Gastrocnemius medialis (tissue), 4 donors: ENCODE measurements at regions not wholly inside any gene's neighbourhood (a gene's known extent, or its start where the extent isn't known, plus 50 kb on each side); places are given as distances from the start of the nearest gene placed in this dataset.
"Not testable (repeated sequence)": the region's sequence is repeated elsewhere in the genome, so short reads cannot be mapped to it uniquely, and the experiment has no call there.

Experiments used
- ATAC-seq, 2 donors: fragments of 150-250 bp; one replicate each; pipeline ENCODE4 v1.9.1; 2016
- DNase-seq, 2 donors: peaks; one replicate each; pipeline ENCODE4 v3.0.0-alpha.2; 2019
- H3K27ac ChIP-seq, 4 donors: fragments of 200-600 bp; sonication (generic); 1 replicate in 1 of 4; 2 replicates in 3 of 4; pipeline ENCODE4 v1.5.1; 2016 to 2018; ENCODE audit warnings: mild to moderate bottlenecking in 2 of 4, moderate library complexity in 1 of 4
- H3K27me3 ChIP-seq, 3 donors: fragments of 200-600 bp; sonication (generic) in 2 of 3; 1 replicate in 1 of 3; 2 replicates in 2 of 3; pipeline versions ENCODE4 v1.5.1 to v1.6.0; 2016 to 2019; ENCODE audit warnings: mild to moderate bottlenecking in 1 of 3, moderate library complexity in 1 of 3
- H3K36me3 ChIP-seq, 2 donors: fragments of 200-600 bp; sonication (generic) in 1 of 2; one replicate each; pipeline ENCODE4 v1.5.1; 2017 to 2018
- H3K4me1 ChIP-seq, 2 donors: fragments of 200-600 bp; sonication (generic) in 1 of 2; one replicate each; pipeline ENCODE4 v1.5.1; 2016 to 2017; ENCODE audit warnings: mild to moderate bottlenecking in 2 of 2
- H3K4me3 ChIP-seq, 4 donors: fragments of 200-600 bp; sonication (generic) in 3 of 4; 1 replicate in 1 of 4; 2 replicates in 3 of 4; pipeline ENCODE4 v1.5.1; 2016 to 2019; ENCODE audit warnings: mild to moderate bottlenecking in 2 of 4
- H3K9me3 ChIP-seq, 3 donors: fragments of 200-600 bp; sonication (generic) in 2 of 3; 1 replicate in 1 of 3; 2 replicates in 2 of 3; pipeline ENCODE4 v1.5.1; 2016 to 2019
- POLR2A ChIP-seq, 2 donors: fragments of 450-650 bp; IDR thresholded peaks; one replicate each; pipeline ENCODE4 v1.6.1; 2017; ENCODE audit warnings: antibody characterized with exemption in 2 of 2, mild to moderate bottlenecking in 2 of 2, moderate library complexity in 2 of 2
- in situ Hi-C, 4 donors: fragments of 200-750 bp; cut with MboI; loops; one replicate each; pipeline versions ENCODE4 v1.15.0 to v1.8.0; 2017; ENCODE audit warnings: low sequenced_read_pairs in 4 of 4
- intact Hi-C: fragments of 100-400 bp; cut with DNase I; formaldehyde crosslinking; loops from one replicate; pipeline ENCODE4 v1.15.1; 2023; ENCODE audit warnings: low total_unique reads
- TF ChIP-seq, protein P1 (sequence below), 5 experiments: fragments of 450-650 bp in 3 of 5; fragments of 200-600 bp in 2 of 5; sonication (generic) in 2 of 5; IDR thresholded peaks in 4 of 5; conservative IDR thresholded peaks in 1 of 5; 1 replicate in 4 of 5; 2 replicates in 1 of 5; pipeline ENCODE4 v1.5.1; 2016 to 2019; ENCODE audit warnings: antibody characterized with exemption in 5 of 5, mild to moderate bottlenecking in 3 of 5, moderate library complexity in 3 of 5

DNA sequence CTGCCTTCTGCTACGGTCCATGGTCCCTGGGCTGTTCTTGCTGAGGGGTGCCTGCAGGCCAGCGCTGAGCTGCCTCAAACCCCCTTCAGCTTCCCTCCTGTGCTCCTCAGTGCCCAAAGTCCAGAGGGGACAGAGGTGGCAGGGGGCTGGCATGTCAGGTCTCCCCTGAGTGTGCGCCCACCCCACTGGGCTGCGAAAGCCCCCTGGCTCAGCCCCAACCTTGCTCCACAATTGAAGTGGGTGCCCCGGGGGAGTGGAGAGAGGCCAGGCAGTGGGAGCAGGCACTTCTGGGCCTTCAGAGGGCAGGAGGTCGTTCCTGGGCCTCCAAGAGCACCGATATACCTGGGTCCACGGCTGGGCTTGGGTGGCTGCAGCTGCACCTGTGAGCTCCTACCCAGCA, 548.7 kb upstream of the FAM98A start:
- ATAC-seq (no peak), DNase-seq (no peak)
- Histone ChIP-seq H3K4me3 (no peak overlapping the region), H3K27ac (no peak overlapping the region), H3K9me3 (no peaks in the 10 kb centered on the region), H3K27me3 (no peaks in the 10 kb centered on the region), H3K4me1 (no peaks in the 10 kb centered on the region), H3K36me3 (no peaks in the 10 kb centered on the region)
- TF ChIP-seq, protein P1, sequence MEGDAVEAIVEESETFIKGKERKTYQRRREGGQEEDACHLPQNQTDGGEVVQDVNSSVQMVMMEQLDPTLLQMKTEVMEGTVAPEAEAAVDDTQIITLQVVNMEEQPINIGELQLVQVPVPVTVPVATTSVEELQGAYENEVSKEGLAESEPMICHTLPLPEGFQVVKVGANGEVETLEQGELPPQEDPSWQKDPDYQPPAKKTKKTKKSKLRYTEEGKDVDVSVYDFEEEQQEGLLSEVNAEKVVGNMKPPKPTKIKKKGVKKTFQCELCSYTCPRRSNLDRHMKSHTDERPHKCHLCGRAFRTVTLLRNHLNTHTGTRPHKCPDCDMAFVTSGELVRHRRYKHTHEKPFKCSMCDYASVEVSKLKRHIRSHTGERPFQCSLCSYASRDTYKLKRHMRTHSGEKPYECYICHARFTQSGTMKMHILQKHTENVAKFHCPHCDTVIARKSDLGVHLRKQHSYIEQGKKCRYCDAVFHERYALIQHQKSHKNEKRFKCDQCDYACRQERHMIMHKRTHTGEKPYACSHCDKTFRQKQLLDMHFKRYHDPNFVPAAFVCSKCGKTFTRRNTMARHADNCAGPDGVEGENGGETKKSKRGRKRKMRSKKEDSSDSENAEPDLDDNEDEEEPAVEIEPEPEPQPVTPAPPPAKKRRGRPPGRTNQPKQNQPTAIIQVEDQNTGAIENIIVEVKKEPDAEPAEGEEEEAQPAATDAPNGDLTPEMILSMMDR (IDR thresholded peaks at IDR 0.05 in 4 of 5, conservative IDR thresholded peaks at IDR 0.05 in 1 of 5): no peak
- no peak for TF ChIP-seq POLR2A (IDR thresholded peaks at IDR 0.05)
- intact Hi-C loops: no loop called here
- in situ Hi-C loops: no loop called here

DNA sequence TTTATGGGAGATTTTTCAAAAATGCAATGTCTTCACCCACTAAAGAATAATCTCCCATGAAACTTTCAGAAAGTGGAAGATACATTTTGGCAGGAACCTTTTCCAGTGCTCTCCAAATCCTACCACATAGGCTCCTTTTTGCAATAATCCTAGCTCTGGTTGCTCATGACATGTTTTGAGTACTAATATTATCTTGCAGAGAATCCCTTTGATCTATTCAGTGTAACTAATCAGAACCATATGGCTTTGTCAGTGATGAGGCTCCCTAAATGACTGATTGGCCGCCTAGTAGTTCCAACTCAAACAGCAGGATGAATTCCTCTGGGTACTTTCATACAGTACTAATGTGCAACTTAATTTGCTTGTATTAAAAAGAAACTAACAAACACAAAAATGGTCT, 544.0 kb upstream of the FAM98A start:
- in situ Hi-C loops: no loop called here
- intact Hi-C loops: no loop called here
- H3K4me3 ChIP-seq: no peak overlapping the region
- H3K4me1 ChIP-seq: no peaks in the 10 kb centered on the region
- H3K36me3 ChIP-seq: no peaks in the 10 kb centered on the region
- no peak for TF ChIP-seq POLR2A (IDR thresholded peaks at IDR 0.05)
- TF ChIP-seq, protein P1 (IDR thresholded peaks at IDR 0.05 in 4 of 5, conservative IDR thresholded peaks at IDR 0.05 in 1 of 5): no peak
- ATAC-seq (no peak), DNase-seq (no peak)
- no peak overlapping the region for H3K27ac ChIP-seq
- H3K9me3 ChIP-seq: no peaks in the 10 kb centered on the region
- H3K27me3 ChIP-seq: no peaks in the 10 kb centered on the region

DNA sequence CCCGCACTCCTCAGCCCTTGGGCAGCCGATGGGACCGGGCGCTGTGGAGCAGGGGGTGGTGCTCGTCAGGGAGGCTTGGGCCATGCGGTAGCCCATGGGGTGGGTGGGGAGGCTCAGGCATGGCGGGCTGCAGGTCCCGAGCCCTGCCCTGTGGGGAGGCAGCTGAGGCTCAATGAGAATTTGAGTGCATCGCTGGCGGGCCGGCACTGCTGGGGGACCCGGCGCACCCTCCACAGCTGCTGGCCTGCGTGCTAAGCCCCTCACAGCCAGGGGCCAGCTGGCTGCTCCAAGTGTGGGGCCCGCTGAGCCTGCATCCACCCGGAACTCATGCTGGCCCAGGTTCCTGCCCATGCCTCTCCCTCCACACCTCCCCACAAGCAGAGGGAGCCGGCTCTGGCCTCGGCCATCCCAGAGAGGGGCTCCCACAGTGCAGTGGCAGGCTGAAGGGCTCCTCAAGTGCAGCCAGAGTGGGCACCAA, 543.5 kb upstream of the FAM98A start:
- H3K36me3 ChIP-seq, in situ Hi-C loops, H3K4me3 ChIP-seq, DNase-seq, H3K27ac ChIP-seq, ATAC-seq, H3K27me3 ChIP-seq, H3K9me3 ChIP-seq, intact Hi-C loops, H3K4me1 ChIP-seq: not testable (repeated sequence)

DNA sequence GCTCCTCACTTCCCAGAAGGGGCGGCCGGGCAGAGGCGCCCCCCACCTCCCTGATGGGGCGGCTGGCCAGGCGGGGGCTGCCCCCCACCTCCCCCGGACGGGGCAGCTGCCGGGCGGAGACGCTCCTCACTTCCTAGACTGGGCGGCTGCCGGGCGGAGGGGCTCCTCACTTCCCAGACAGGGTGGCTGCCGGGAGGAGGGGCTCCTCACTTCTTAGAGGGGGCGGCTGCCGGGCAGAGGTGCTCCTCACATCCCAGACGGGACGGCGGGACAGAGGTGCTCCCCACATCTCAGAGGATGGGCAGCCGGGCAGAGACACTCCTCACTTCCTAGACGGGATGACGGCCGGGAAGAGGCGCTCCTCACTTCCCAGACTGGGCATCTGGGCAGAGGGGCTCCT, 534.0 kb upstream of the FAM98A start:
- DNase-seq, intact Hi-C loops, in situ Hi-C loops, H3K36me3 ChIP-seq, H3K27ac ChIP-seq, H3K4me1 ChIP-seq, H3K9me3 ChIP-seq, H3K4me3 ChIP-seq, H3K27me3 ChIP-seq, ATAC-seq: not testable (repeated sequence)

DNA sequence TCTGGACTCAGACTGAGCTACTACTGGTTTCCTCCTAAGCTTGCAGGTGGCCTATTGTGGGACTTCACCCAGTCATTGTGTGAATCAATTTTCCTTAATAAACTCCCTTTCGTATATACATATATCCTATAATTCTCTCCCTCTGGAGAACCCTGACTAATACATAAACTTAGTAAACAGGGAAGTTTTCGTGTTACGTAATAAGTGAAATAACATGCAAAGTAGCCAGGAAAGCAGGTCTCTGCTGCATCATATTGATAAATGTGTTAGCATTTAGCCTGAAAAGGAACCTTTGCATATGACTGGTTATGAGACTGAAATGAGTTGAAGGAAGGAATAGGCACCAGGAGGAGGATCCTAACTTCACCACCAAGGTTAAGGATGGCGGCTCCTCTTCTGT, 527.2 kb upstream of the FAM98A start:
- ATAC-seq (no peak), DNase-seq (no peak)
- in situ Hi-C loops (no loop called here), intact Hi-C loops (no loop called here)
- no peaks in the 10 kb centered on the region for H3K9me3 ChIP-seq
- TF ChIP-seq, protein P1 (IDR thresholded peaks at IDR 0.05 in 4 of 5, conservative IDR thresholded peaks at IDR 0.05 in 1 of 5): no peak
- TF ChIP-seq POLR2A (IDR thresholded peaks at IDR 0.05): no peak
- H3K27ac ChIP-seq: no peak overlapping the region
- no peaks in the 10 kb centered on the region for H3K36me3 ChIP-seq
- H3K4me1 ChIP-seq: no peaks in the 10 kb centered on the region
- H3K4me3 ChIP-seq: no peak overlapping the region
- H3K27me3 ChIP-seq: no peaks in the 10 kb centered on the region

DNA sequence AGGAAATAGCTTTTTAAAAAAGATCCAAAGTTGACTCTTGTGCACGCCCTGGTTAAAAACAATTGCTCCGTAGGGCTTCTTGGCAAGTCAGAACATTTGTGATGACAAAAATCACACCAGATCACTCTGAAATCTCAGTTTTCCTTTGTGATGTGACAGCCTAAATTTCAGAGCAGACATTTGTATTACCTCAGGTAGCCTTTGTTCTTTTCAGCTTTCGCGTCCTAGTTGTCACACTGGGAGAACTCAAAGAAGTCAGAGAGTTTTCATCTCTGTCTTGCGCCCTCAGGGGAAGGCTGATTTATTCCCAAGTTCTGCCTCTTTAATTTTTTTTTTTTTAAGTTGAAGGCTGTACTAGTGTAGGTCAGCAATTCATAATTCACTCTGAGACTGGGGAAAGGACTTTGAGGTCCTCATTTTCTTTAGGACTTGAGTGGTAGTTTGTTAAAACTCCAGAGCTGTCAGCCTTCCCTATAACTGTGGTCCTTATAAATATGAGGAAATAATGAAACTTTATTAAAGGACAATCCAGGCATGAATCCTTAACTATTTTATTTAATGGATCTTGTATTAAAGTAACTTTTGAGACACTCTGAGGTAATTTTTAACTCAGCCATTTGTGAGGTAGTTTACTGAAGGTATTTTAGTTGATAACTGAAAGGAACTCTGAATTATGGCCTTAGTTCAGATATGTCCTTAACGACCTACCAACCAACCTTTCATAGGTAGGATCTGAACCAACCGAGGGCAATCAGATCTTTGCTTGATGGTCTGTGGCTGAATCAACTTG, 525.1 kb upstream of the FAM98A start:
- DNase-seq (no peak), ATAC-seq (no peak)
- intact Hi-C loops (no loop called here), in situ Hi-C loops (no loop called here)
- Histone ChIP-seq H3K27me3 (no peaks in the 10 kb centered on the region), H3K4me1 (no peaks in the 10 kb centered on the region), H3K4me3 (no peak overlapping the region), H3K36me3 (no peaks in the 10 kb centered on the region), H3K27ac (no peak overlapping the region), H3K9me3 (no peaks in the 10 kb centered on the region)
- no peak for TF ChIP-seq POLR2A (IDR thresholded peaks at IDR 0.05)
- TF ChIP-seq, protein P1 (IDR thresholded peaks at IDR 0.05 in 4 of 5, conservative IDR thresholded peaks at IDR 0.05 in 1 of 5): no peak
